Naive B cell (primary cell): ENCODE measurements at regions not wholly inside any gene's neighbourhood (a gene's known extent, or its start where the extent isn't known, plus 50 kb on each side); places are given as distances from the start of the nearest gene placed in this dataset.
"Not testable (repeated sequence)": the region's sequence is repeated elsewhere in the genome, so short reads cannot be mapped to it uniquely, and the experiment has no call there.

Source experiments
- ATAC-seq, 2 donors: fragments of 150-1000 bp; cut with Tn5 transposase; 2 replicates each; pipeline ENCODE4 v1.10.0; 2021; ENCODE audit warnings: low read depth in 2 of 2, mild to moderate bottlenecking in 2 of 2, moderate library complexity in 2 of 2
- DNase-seq: peaks from one replicate; pipeline ENCODE4 v3.0.0; 2022
- H3K27ac Mint-ChIP-seq, 6 donors: one replicate each; pipeline ENCODE4 v1.8.0; 2020 to 2022; ENCODE audit warnings: mild to moderate bottlenecking in 6 of 6, mixed read lengths in 6 of 6, moderate library complexity in 5 of 6, inconsistent platforms in 2 of 6
- H3K27me3 Mint-ChIP-seq, 3 donors: one replicate each; pipeline ENCODE4 v1.8.0; 2021 to 2022; ENCODE audit warnings: mixed read lengths in 3 of 3, mild to moderate bottlenecking in 1 of 3
- H3K36me3 Mint-ChIP-seq, 2 donors: one replicate each; pipeline ENCODE4 v1.8.0; 2020 to 2022; ENCODE audit warnings: mixed read lengths in 2 of 2, inconsistent platforms in 1 of 2, mild to moderate bottlenecking in 1 of 2
- H3K4me1 Mint-ChIP-seq, 3 donors: one replicate each; pipeline ENCODE4 v1.8.0; 2020 to 2022; ENCODE audit warnings: mixed read lengths in 3 of 3, inconsistent platforms in 1 of 3, mild to moderate bottlenecking in 1 of 3, moderate library complexity in 1 of 3
- H3K4me3 Mint-ChIP-seq, 8 donors: one replicate each; pipeline ENCODE4 v1.8.0; 2020 to 2022; ENCODE audit warnings: mild to moderate bottlenecking in 8 of 8, mixed read lengths in 8 of 8, moderate library complexity in 8 of 8, inconsistent platforms in 2 of 8
- H3K9me3 Mint-ChIP-seq, 7 donors: one replicate each; pipeline ENCODE4 v1.8.0; 2020 to 2022; ENCODE audit warnings: mixed read lengths in 7 of 7, mild to moderate bottlenecking in 5 of 7, inconsistent platforms in 2 of 7, moderate library complexity in 1 of 7

GRCh38 chr2:183849826-183850225 is 725.6 kb downstream of the NUP35 start:
- not testable (repeated sequence) for DNase-seq

GRCh38 chr2:183859129-183859528 is 734.9 kb downstream of the NUP35 start:
- DNase-seq (no peak), ATAC-seq (no peak)
- Mint-ChIP-seq H3K4me1 (no peaks in the 10 kb centered on the region), H3K27me3 (no peaks in the 10 kb centered on the region), H3K36me3 (no peaks in the 10 kb centered on the region), H3K9me3 (peaks cover 2 to 17% (median 7%) of the 10 kb centered on the region in 7 donors), H3K4me3 (no peak overlapping the region), H3K27ac (no peak overlapping the region)

More at GRCh38 chr2:183849826-183850225, 725.6 kb downstream of the NUP35 start:
- H3K4me3 Mint-ChIP-seq, H3K27me3 Mint-ChIP-seq, H3K27ac Mint-ChIP-seq, ATAC-seq, H3K4me1 Mint-ChIP-seq, H3K36me3 Mint-ChIP-seq: not testable (repeated sequence)
- peaks cover 7 to 19% (median 14%) of the 10 kb centered on the region in 7 donors for H3K9me3 Mint-ChIP-seq

- peaks cover 0 to 7% (median 0%) of the 10 kb centered on the region in 7 donors for H3K9me3 Mint-ChIP-seq
- H3K27ac Mint-ChIP-seq, result no peak overlapping the region
- no peaks in the 10 kb centered on the region for H3K36me3 Mint-ChIP-seq
- ATAC-seq (no peak), DNase-seq (no peak)
- no peaks in the 10 kb centered on the region for H3K27me3 Mint-ChIP-seq
- H3K4me1 Mint-ChIP-seq, result no peaks in the 10 kb centered on the region
- no peak overlapping the region for H3K4me3 Mint-ChIP-seq
Observed at GRCh38 chr2:183866666-183867065, 731.7 kb upstream of the ZNF804A start.

GRCh38 chr2:183867206-183867605 is 731.1 kb upstream of the ZNF804A start:
- ATAC-seq (no peak), DNase-seq (no peak)
- Mint-ChIP-seq H3K4me1 (no peaks in the 10 kb centered on the region), H3K36me3 (no peaks in the 10 kb centered on the region), H3K27ac (no peak overlapping the region), H3K9me3 (peaks cover 0 to 7% (median 0%) of the 10 kb centered on the region in 7 donors), H3K27me3 (no peaks in the 10 kb centered on the region), H3K4me3 (no peak overlapping the region)

GRCh38 chr2:183868153-183868552 is 730.2 kb upstream of the ZNF804A start:
- ATAC-seq (no peak), DNase-seq (no peak)
- H3K27ac Mint-ChIP-seq, result no peak overlapping the region
- H3K4me1 Mint-ChIP-seq, result no peaks in the 10 kb centered on the region
- no peak overlapping the region for H3K4me3 Mint-ChIP-seq
- peaks cover 0 to 8% (median 1%) of the 10 kb centered on the region in 7 donors for H3K9me3 Mint-ChIP-seq
- no peaks in the 10 kb centered on the region for H3K36me3 Mint-ChIP-seq
- no peaks in the 10 kb centered on the region for H3K27me3 Mint-ChIP-seq

- no peak for ATAC-seq
- H3K4me1 Mint-ChIP-seq, result no peaks in the 10 kb centered on the region
- H3K27ac Mint-ChIP-seq, result no peak overlapping the region
- no peaks in the 10 kb centered on the region for H3K27me3 Mint-ChIP-seq
- no peaks in the 10 kb centered on the region for H3K36me3 Mint-ChIP-seq
- H3K4me3 Mint-ChIP-seq, result no peak overlapping the region
- DNase-seq, result no peak
- H3K9me3 Mint-ChIP-seq, result peaks cover 0 to 10% (median 1%) of the 10 kb centered on the region in 7 donors
Observed at GRCh38 chr2:183868707-183869106, 729.6 kb upstream of the ZNF804A start.

GRCh38 chr2:183872131-183872530 is 726.2 kb upstream of the ZNF804A start:
- Mint-ChIP-seq H3K9me3 (peaks cover 0 to 12% (median 1%) of the 10 kb centered on the region in 7 donors), H3K36me3 (no peaks in the 10 kb centered on the region), H3K27me3 (no peaks in the 10 kb centered on the region), H3K27ac (no peak overlapping the region), H3K4me3 (peak overlapping the region in 1 of 8 donors; percentile 5), H3K4me1 (no peaks in the 10 kb centered on the region)
- ATAC-seq (no peak), DNase-seq (no peak)

- no peak for ATAC-seq
- Mint-ChIP-seq H3K4me3 (no peak overlapping the region), H3K36me3 (no peaks in the 10 kb centered on the region), H3K27ac (no peak overlapping the region), H3K27me3 (no peaks in the 10 kb centered on the region), H3K9me3 (peaks cover 0 to 17% (median 6%) of the 10 kb centered on the region in 7 donors), H3K4me1 (no peaks in the 10 kb centered on the region)
- no peak for DNase-seq
Observed at GRCh38 chr2:183881978-183882377, 716.4 kb upstream of the ZNF804A start.

GRCh38 chr2:183892315-183892941 is 705.9 kb upstream of the ZNF804A start:
- DNase-seq (no peak), ATAC-seq (no peak)
- Mint-ChIP-seq H3K36me3 (no peaks in the 10 kb centered on the region), H3K27me3 (no peaks in the 10 kb centered on the region), H3K27ac (no peak overlapping the region), H3K4me1 (no peaks in the 10 kb centered on the region), H3K9me3 (peaks cover 0 to 23% (median 8%) of the 10 kb centered on the region in 7 donors), H3K4me3 (no peak overlapping the region)

- H3K36me3 Mint-ChIP-seq, result no peaks in the 10 kb centered on the region
- H3K9me3 Mint-ChIP-seq, result peaks cover 0 to 18% (median 3%) of the 10 kb centered on the region in 7 donors
- no peaks in the 10 kb centered on the region for H3K4me1 Mint-ChIP-seq
- no peaks in the 10 kb centered on the region for H3K27me3 Mint-ChIP-seq
- ATAC-seq (no peak), DNase-seq (no peak)
- no peak overlapping the region for H3K4me3 Mint-ChIP-seq
- no peak overlapping the region for H3K27ac Mint-ChIP-seq
Observed at GRCh38 chr2:183898641-183899040, 699.7 kb upstream of the ZNF804A start.

- no peak for DNase-seq
- H3K27ac Mint-ChIP-seq, result no peak overlapping the region
- H3K27me3 Mint-ChIP-seq, result no peaks in the 10 kb centered on the region
- peaks cover 0 to 12% (median 0%) of the 10 kb centered on the region in 7 donors for H3K9me3 Mint-ChIP-seq
- ATAC-seq, result no peak
- no peaks in the 10 kb centered on the region for H3K36me3 Mint-ChIP-seq
- no peaks in the 10 kb centered on the region for H3K4me1 Mint-ChIP-seq
- no peak overlapping the region for H3K4me3 Mint-ChIP-seq
Observed at GRCh38 chr2:183901931-183902330, 696.4 kb upstream of the ZNF804A start.

GRCh38 chr2:183903026-183903425 is 695.3 kb upstream of the ZNF804A start:
- no peaks in the 10 kb centered on the region for H3K36me3 Mint-ChIP-seq
- ATAC-seq (no peak), DNase-seq (no peak)
- H3K27ac Mint-ChIP-seq, result no peak overlapping the region
- H3K27me3 Mint-ChIP-seq, result no peaks in the 10 kb centered on the region
- H3K9me3 Mint-ChIP-seq, result peaks cover 0 to 5% (median 0%) of the 10 kb centered on the region in 7 donors
- H3K4me1 Mint-ChIP-seq, result no peaks in the 10 kb centered on the region
- no peak overlapping the region for H3K4me3 Mint-ChIP-seq

GRCh38 chr2:183916041-183916440 is 682.3 kb upstream of the ZNF804A start:
- not testable (repeated sequence) for H3K4me1 Mint-ChIP-seq, H3K4me3 Mint-ChIP-seq
- H3K9me3 Mint-ChIP-seq, result peaks cover 0 to 15% (median 5%) of the 10 kb centered on the region in 7 donors

GRCh38 chr2:183919167-183919566 is 679.2 kb upstream of the ZNF804A start:
- Mint-ChIP-seq H3K27me3 (no peaks in the 10 kb centered on the region), H3K9me3 (peaks cover 0 to 13% (median 7%) of the 10 kb centered on the region in 7 donors), H3K36me3 (no peaks in the 10 kb centered on the region), H3K4me1 (no peaks in the 10 kb centered on the region), H3K4me3 (no peak overlapping the region), H3K27ac (no peak overlapping the region)
- no peak for ATAC-seq
- no peak for DNase-seq

More at GRCh38 chr2:183916041-183916440, 682.3 kb upstream of the ZNF804A start:
- ATAC-seq, H3K36me3 Mint-ChIP-seq, DNase-seq, H3K27ac Mint-ChIP-seq, H3K27me3 Mint-ChIP-seq: not testable (repeated sequence)
